NB4 (cell line): ENCODE measurements at regions not wholly inside any gene's neighbourhood (a gene's known extent, or its start where the extent isn't known, plus 50 kb on each side); places are given as distances from the start of the nearest gene placed in this dataset.

Source experiments
- MYC ChIP-seq: IDR thresholded peaks from 2 replicates; pipeline ENCODE4 v1.6.1; 2011; ENCODE audit warnings: low read depth, low read length
- POLR2A ChIP-seq: IDR thresholded peaks from 2 replicates; pipeline ENCODE4 v1.6.1; 2011; ENCODE audit warnings: mild to moderate bottlenecking; ENCODE audit not compliant: insufficient read length; ENCODE audit errors: extremely low read depth
- TF ChIP-seq, protein P1 (sequence below): IDR thresholded peaks from one replicate; pipeline ENCODE4 v1.5.1; 2012; ENCODE audit warnings: low read depth, low read length
- TF ChIP-seq, protein P2 (sequence below): IDR thresholded peaks from 2 replicates; pipeline ENCODE4 v1.6.1; 2011; ENCODE audit warnings: low read depth, low read length

- TF ChIP-seq, protein P1, sequence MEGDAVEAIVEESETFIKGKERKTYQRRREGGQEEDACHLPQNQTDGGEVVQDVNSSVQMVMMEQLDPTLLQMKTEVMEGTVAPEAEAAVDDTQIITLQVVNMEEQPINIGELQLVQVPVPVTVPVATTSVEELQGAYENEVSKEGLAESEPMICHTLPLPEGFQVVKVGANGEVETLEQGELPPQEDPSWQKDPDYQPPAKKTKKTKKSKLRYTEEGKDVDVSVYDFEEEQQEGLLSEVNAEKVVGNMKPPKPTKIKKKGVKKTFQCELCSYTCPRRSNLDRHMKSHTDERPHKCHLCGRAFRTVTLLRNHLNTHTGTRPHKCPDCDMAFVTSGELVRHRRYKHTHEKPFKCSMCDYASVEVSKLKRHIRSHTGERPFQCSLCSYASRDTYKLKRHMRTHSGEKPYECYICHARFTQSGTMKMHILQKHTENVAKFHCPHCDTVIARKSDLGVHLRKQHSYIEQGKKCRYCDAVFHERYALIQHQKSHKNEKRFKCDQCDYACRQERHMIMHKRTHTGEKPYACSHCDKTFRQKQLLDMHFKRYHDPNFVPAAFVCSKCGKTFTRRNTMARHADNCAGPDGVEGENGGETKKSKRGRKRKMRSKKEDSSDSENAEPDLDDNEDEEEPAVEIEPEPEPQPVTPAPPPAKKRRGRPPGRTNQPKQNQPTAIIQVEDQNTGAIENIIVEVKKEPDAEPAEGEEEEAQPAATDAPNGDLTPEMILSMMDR = no peak
- no peak for TF ChIP-seq POLR2A
- TF ChIP-seq MYC = no peak
- TF ChIP-seq, protein P2, sequence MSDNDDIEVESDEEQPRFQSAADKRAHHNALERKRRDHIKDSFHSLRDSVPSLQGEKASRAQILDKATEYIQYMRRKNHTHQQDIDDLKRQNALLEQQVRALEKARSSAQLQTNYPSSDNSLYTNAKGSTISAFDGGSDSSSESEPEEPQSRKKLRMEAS = no peak
These were observed 547.2 kb upstream of the ADGRL3 start for GRCh38 chr4:60652933-60653332.
